Ectodermal cell (in vitro differentiated cells): ENCODE measurements at regions not wholly inside any gene's neighbourhood (a gene's known extent, or its start where the extent isn't known, plus 50 kb on each side); places are given as distances from the start of the nearest gene placed in this dataset.

ENCODE experiments used
- H3K27ac ChIP-seq: 2 replicates; pipeline ENCODE4 v1.7.0; 2013; ENCODE audit warnings: mild to moderate bottlenecking, low read depth, low read length; ENCODE audit not compliant: insufficient read depth, poor library complexity, severe bottlenecking
- H3K27me3 ChIP-seq: 2 replicates; pipeline ENCODE4 v1.7.0; 2013; ENCODE audit warnings: mild to moderate bottlenecking, low read length; ENCODE audit not compliant: insufficient read depth, control insufficient read depth, poor library complexity, severe bottlenecking
- H3K36me3 ChIP-seq: one replicate; pipeline ENCODE4 v1.7.0; 2013; ENCODE audit warnings: low read length; ENCODE audit not compliant: control insufficient read depth, insufficient read depth
- H3K4me1 ChIP-seq: one replicate; pipeline ENCODE4 v1.7.0; 2013; ENCODE audit warnings: low read length; ENCODE audit not compliant: control insufficient read depth, insufficient read depth
- H3K4me3 ChIP-seq: 2 replicates; pipeline ENCODE4 v1.7.0; 2013; ENCODE audit warnings: low read depth, low read length, control low read depth; ENCODE audit not compliant: insufficient read depth
- H3K9me3 ChIP-seq: 2 replicates; pipeline ENCODE4 v1.7.0; 2013; ENCODE audit warnings: mild to moderate bottlenecking, low read length, moderate library complexity; ENCODE audit not compliant: control insufficient read depth
- WGBS, 2 experiments: methylation state at CpG; one replicate each; pipeline ENCODE4 v1.1.7; 2013; ENCODE audit warnings: missing lambda C conversion rate in 2 of 2; 5-methylcytosine and 5-hydroxymethylcytosine counted together

- H3K27ac ChIP-seq = no peak overlapping the region
- H3K27me3 ChIP-seq = no peaks in the 10 kb centered on the region
- H3K36me3 ChIP-seq = no peaks in the 10 kb centered on the region
- H3K4me1 ChIP-seq = peaks cover 9% of the 10 kb centered on the region
- H3K4me3 ChIP-seq = no peak overlapping the region
- no peaks in the 10 kb centered on the region for H3K9me3 ChIP-seq
- 25 to 36% methylated on average over 4 to 5 of the region's 5 CpGs for WGBS, 2 experiments
These were observed 276.0 kb downstream of the DMAC1 start for GRCh38 chr9:7523426-7524043.

- peaks cover 9% of the 10 kb centered on the region for H3K4me1 ChIP-seq
- H3K27ac ChIP-seq = no peak overlapping the region
- no peaks in the 10 kb centered on the region for H3K36me3 ChIP-seq
- H3K27me3 ChIP-seq = no peaks in the 10 kb centered on the region
- no peaks in the 10 kb centered on the region for H3K9me3 ChIP-seq
- H3K4me3 ChIP-seq = no peak overlapping the region
- 76 to 77% methylated on average over 5 of the region's 5 CpGs for WGBS, 2 experiments
These were observed 279.2 kb downstream of the DMAC1 start for GRCh38 chr9:7520396-7520795.

GRCh38 chr9:7516376-7516775 is 283.2 kb downstream of the DMAC1 start:
- Histone ChIP-seq H3K9me3 (no peaks in the 10 kb centered on the region), H3K27me3 (no peaks in the 10 kb centered on the region), H3K4me3 (no peak overlapping the region), H3K4me1 (no peaks in the 10 kb centered on the region), H3K36me3 (no peaks in the 10 kb centered on the region), H3K27ac (no peak overlapping the region)
- WGBS, 2 experiments = 85 to 96% methylated on average over 2 of the region's 2 CpGs

- Histone ChIP-seq H3K27me3 (no peaks in the 10 kb centered on the region), H3K9me3 (no peaks in the 10 kb centered on the region), H3K4me3 (no peak overlapping the region), H3K4me1 (peaks cover 6% of the 10 kb centered on the region), H3K36me3 (no peaks in the 10 kb centered on the region), H3K27ac (no peak overlapping the region)
- WGBS, 2 experiments = 83 to 84% methylated on average over 7 of the region's 7 CpGs
These were observed 289.4 kb downstream of the DMAC1 start for GRCh38 chr9:7510199-7510598.

- Histone ChIP-seq H3K27ac (no peak overlapping the region), H3K27me3 (no peaks in the 10 kb centered on the region), H3K9me3 (no peaks in the 10 kb centered on the region), H3K36me3 (no peaks in the 10 kb centered on the region), H3K4me3 (no peak overlapping the region), H3K4me1 (peaks cover 6% of the 10 kb centered on the region)
- 94% methylated on average over 7 of the region's 7 CpGs for WGBS, 2 experiments
These were observed 289.9 kb downstream of the DMAC1 start for GRCh38 chr9:7509576-7510145.

GRCh38 chr9:7508516-7508915 is 291.1 kb downstream of the DMAC1 start:
- Histone ChIP-seq H3K36me3 (no peaks in the 10 kb centered on the region), H3K4me3 (no peak overlapping the region), H3K27me3 (no peaks in the 10 kb centered on the region), H3K9me3 (no peaks in the 10 kb centered on the region), H3K27ac (no peak overlapping the region), H3K4me1 (peaks cover 6% of the 10 kb centered on the region)
- 78 to 97% methylated on average over 1 of the region's 1 CpG for WGBS, 2 experiments

GRCh38 chr9:7507566-7508270 is 291.9 kb downstream of the DMAC1 start:
- no peak overlapping the region for H3K27ac ChIP-seq
- peaks cover 6% of the 10 kb centered on the region for H3K4me1 ChIP-seq
- no peaks in the 10 kb centered on the region for H3K27me3 ChIP-seq
- H3K9me3 ChIP-seq = no peaks in the 10 kb centered on the region
- 73 to 74% methylated on average over 7 of the region's 7 CpGs for WGBS, 2 experiments
- H3K36me3 ChIP-seq = no peaks in the 10 kb centered on the region
- H3K4me3 ChIP-seq = no peak overlapping the region

- H3K27me3 ChIP-seq = no peaks in the 10 kb centered on the region
- H3K9me3 ChIP-seq = no peaks in the 10 kb centered on the region
- H3K27ac ChIP-seq = no peak overlapping the region
- H3K36me3 ChIP-seq = no peaks in the 10 kb centered on the region
- H3K4me3 ChIP-seq = no peak overlapping the region
- 93 to 94% methylated on average over 2 of the region's 2 CpGs for WGBS, 2 experiments
- peaks cover 6% of the 10 kb centered on the region for H3K4me1 ChIP-seq
These were observed 292.6 kb downstream of the DMAC1 start for GRCh38 chr9:7507026-7507425.

- H3K4me1 ChIP-seq = no peaks in the 10 kb centered on the region
- H3K36me3 ChIP-seq = no peaks in the 10 kb centered on the region
- 84 to 93% methylated on average over 2 of the region's 2 CpGs for WGBS, 2 experiments
- H3K27ac ChIP-seq = no peak overlapping the region
- H3K27me3 ChIP-seq = no peaks in the 10 kb centered on the region
- H3K9me3 ChIP-seq = no peaks in the 10 kb centered on the region
- no peak overlapping the region for H3K4me3 ChIP-seq
These were observed 299.1 kb downstream of the DMAC1 start for GRCh38 chr9:7500521-7500920.

- H3K36me3 ChIP-seq = no peaks in the 10 kb centered on the region
- H3K4me3 ChIP-seq = no peak overlapping the region
- no peaks in the 10 kb centered on the region for H3K9me3 ChIP-seq
- H3K27me3 ChIP-seq = no peaks in the 10 kb centered on the region
- peaks cover 4% of the 10 kb centered on the region for H3K4me1 ChIP-seq
- 84 to 93% methylated on average over 2 of the region's 2 CpGs for WGBS, 2 experiments
- no peak overlapping the region for H3K27ac ChIP-seq
These were observed 307.9 kb downstream of the DMAC1 start for GRCh38 chr9:7491641-7492040.
